Thyroid gland (tissue), 4 donors: ENCODE measurements at regions not wholly inside any gene's neighbourhood (a gene's known extent, or its start where the extent isn't known, plus 50 kb on each side); places are given as distances from the start of the nearest gene placed in this dataset.

Experiments
- CTCF ChIP-seq, 6 experiments: fragments of 200-600 bp in 3 of 6; fragments of 450-650 bp in 3 of 6; sonication (generic) in 3 of 6; IDR thresholded peaks; one replicate each; pipeline ENCODE4 v1.5.1; 2016 to 2019; ENCODE audit warnings: antibody characterized with exemption in 6 of 6, mild to moderate bottlenecking in 2 of 6, inconsistent platforms in 1 of 6, moderate library complexity in 1 of 6
- POLR2A ChIP-seq, 2 donors: fragments of 450-650 bp; IDR thresholded peaks; one replicate each; pipeline ENCODE4 v1.6.1; 2017; ENCODE audit warnings: antibody characterized with exemption in 2 of 2, mild to moderate bottlenecking in 2 of 2, moderate library complexity in 1 of 2

- TF ChIP-seq CTCF (IDR thresholded peaks at IDR 0.05) (no peak), POLR2A (IDR thresholded peaks at IDR 0.05) (no peak)
These were observed 57.6 kb upstream of the URI1 start for GRCh38 chr19:29884466-29884865.
